ENCODE measurements at regions not wholly inside any gene's neighbourhood (a gene's known extent, or its start where the extent isn't known, plus 50 kb on each side); places are given as distances from the start of the nearest gene placed in this dataset.

- Mint-ChIP-seq H3K36me3 (ENCODE audit: insufficient read depth) (no peaks in the 10 kb centered on the region), H3K27me3 (peaks cover 13% of the 10 kb centered on the region), H3K9me3 (ENCODE audit: low read depth) (peaks cover 3% of the 10 kb centered on the region), H3K27ac (no peak overlapping the region), H3K4me3 (ENCODE audit: low read depth) (no peak overlapping the region), H3K4me1 (ENCODE audit: low read depth) (peaks cover 2% of the 10 kb centered on the region)
- no peak for TF ChIP-seq CTCF (IDR thresholded peaks at IDR 0.05; ENCODE audit: unreplicated experiment)
- no peak for DNase-seq (ENCODE audit: low spot score, unreplicated experiment)
Measured at GRCh38 chr12:125989696-125990095, 924.5 kb downstream of the AACS start.

GRCh38 chr12:125996443-125996842, 931.2 kb downstream of the AACS start:
- Mint-ChIP-seq H3K27ac (no peak overlapping the region), H3K4me3 (ENCODE audit: low read depth) (no peak overlapping the region), H3K36me3 (ENCODE audit: insufficient read depth) (no peaks in the 10 kb centered on the region), H3K27me3 (peaks cover 4% of the 10 kb centered on the region), H3K9me3 (ENCODE audit: low read depth) (peaks cover 3% of the 10 kb centered on the region), H3K4me1 (ENCODE audit: low read depth) (no peaks in the 10 kb centered on the region)
- TF ChIP-seq CTCF (IDR thresholded peaks at IDR 0.05; ENCODE audit: unreplicated experiment), result no peak
- DNase-seq (ENCODE audit: low spot score, unreplicated experiment), result no peak

DNA sequence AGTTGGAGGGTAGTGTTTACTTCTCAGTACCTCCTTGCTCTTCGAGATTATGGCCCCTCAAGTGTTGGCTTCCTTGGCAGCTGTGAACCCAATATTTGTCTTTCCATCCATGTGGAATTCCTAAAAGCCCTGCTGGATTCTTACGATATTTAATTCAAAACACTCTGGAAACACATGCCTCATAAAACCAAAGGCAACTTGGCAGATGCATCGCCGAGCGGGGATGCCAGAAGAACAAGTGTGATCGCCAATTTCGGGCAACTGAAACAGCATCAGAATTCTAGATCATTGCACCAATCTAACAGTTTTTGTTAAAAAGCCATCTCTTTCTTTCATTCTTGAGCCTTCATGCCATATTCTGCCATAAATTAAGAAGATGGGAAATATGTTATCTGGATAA, 934.4 kb downstream of the AACS start:
- DNase-seq (ENCODE audit: low spot score, unreplicated experiment), result no peak
- H3K27ac Mint-ChIP-seq, result no peak overlapping the region
- no peaks in the 10 kb centered on the region for H3K4me1 Mint-ChIP-seq (ENCODE audit: low read depth)
- no peak for TF ChIP-seq CTCF (IDR thresholded peaks at IDR 0.05; ENCODE audit: unreplicated experiment)
- peaks cover 4% of the 10 kb centered on the region for H3K27me3 Mint-ChIP-seq
- peaks cover 16% of the 10 kb centered on the region for H3K9me3 Mint-ChIP-seq (ENCODE audit: low read depth)
- H3K36me3 Mint-ChIP-seq (ENCODE audit: insufficient read depth), result no peaks in the 10 kb centered on the region
- no peak overlapping the region for H3K4me3 Mint-ChIP-seq (ENCODE audit: low read depth)

DNA sequence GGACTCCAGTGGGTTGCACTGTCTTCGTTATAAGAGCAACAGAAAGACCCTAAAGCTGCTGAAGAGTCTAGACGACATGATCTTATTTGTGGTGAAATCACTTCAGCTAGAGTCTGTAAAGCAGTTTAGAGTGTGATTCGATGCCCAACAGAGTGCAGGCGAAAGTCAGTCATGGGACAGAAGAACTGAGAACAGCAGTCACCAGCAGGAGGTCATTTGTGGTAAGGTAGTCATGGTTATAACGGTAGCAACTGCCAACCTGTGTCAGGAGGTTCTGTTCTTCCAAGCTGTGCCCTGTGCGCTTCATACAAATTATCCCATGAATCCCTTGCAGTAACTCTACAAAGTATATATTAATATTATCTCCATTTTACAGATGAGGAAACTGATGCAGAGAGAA, 954.1 kb downstream of the AACS start:
- no peak overlapping the region for H3K27ac Mint-ChIP-seq
- H3K4me3 Mint-ChIP-seq (ENCODE audit: low read depth), result no peak overlapping the region
- TF ChIP-seq CTCF (IDR thresholded peaks at IDR 0.05; ENCODE audit: unreplicated experiment), result no peak
- no peaks in the 10 kb centered on the region for H3K4me1 Mint-ChIP-seq (ENCODE audit: low read depth)
- no peak for DNase-seq (ENCODE audit: low spot score, unreplicated experiment)
- peaks cover 36% of the 10 kb centered on the region for H3K9me3 Mint-ChIP-seq (ENCODE audit: low read depth)
- no peaks in the 10 kb centered on the region for H3K27me3 Mint-ChIP-seq
- no peaks in the 10 kb centered on the region for H3K36me3 Mint-ChIP-seq (ENCODE audit: insufficient read depth)

DNA sequence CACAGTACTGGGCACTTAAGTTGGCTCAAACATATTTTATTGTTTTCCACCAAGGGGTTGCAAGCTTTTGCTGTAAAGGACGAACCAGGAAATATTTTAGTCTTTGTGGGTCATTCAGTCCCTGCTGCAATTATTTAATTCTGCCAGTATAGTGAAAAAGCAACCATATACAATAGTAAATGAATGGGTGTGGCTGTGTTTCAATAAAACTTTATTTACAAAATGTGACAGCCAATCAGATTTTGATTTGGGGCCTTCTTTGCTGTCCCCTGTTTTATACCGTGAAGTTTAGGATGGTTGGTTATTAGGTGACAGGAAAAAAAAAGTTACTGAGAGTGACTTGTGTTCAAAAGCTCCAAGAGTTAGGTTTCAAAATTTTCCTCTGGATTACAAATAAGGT, 956.4 kb downstream of the AACS start:
- no peak for DNase-seq (ENCODE audit: low spot score, unreplicated experiment)
- Mint-ChIP-seq H3K27ac (no peak overlapping the region), H3K27me3 (no peaks in the 10 kb centered on the region), H3K4me3 (ENCODE audit: low read depth) (no peak overlapping the region), H3K36me3 (ENCODE audit: insufficient read depth) (no peaks in the 10 kb centered on the region), H3K4me1 (ENCODE audit: low read depth) (no peaks in the 10 kb centered on the region), H3K9me3 (ENCODE audit: low read depth) (peaks cover 20% of the 10 kb centered on the region)
- no peak for TF ChIP-seq CTCF (IDR thresholded peaks at IDR 0.05; ENCODE audit: unreplicated experiment)

All from progenitor cell of endocrine pancreas (in vitro differentiated cells).